NB4 (cell line): ENCODE measurements at regions not wholly inside any gene's neighbourhood (a gene's known extent, or its start where the extent isn't known, plus 50 kb on each side); places are given as distances from the start of the nearest gene placed in this dataset.

Experiments used
- MYC ChIP-seq: IDR thresholded peaks from 2 replicates; pipeline ENCODE4 v1.6.1; 2011; ENCODE audit warnings: low read depth, low read length
- POLR2A ChIP-seq: IDR thresholded peaks from 2 replicates; pipeline ENCODE4 v1.6.1; 2011; ENCODE audit warnings: mild to moderate bottlenecking; ENCODE audit not compliant: insufficient read length; ENCODE audit errors: extremely low read depth
- TF ChIP-seq, protein P1 (sequence below): IDR thresholded peaks from one replicate; pipeline ENCODE4 v1.5.1; 2012; ENCODE audit warnings: low read depth, low read length

DNA sequence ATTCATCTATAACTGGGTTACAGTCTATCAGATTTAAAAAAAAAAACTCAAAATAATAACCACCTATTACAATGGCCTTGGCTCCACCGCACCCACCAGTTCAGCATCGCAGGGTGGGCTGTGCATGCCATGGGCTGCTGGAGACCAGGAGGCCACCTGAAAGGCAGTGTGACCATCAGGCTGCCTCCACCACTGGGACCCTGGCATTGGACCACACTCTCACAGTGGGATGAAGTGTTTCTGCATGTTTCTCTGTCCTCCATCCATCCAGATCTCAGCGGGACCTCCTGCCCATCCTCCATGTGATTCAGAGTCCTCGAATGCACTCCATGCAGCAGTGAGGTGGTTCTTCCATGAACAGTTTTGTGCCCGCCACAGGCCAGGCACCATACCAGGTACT, 206.1 kb upstream of the CST7 start:
- TF ChIP-seq, protein P1, sequence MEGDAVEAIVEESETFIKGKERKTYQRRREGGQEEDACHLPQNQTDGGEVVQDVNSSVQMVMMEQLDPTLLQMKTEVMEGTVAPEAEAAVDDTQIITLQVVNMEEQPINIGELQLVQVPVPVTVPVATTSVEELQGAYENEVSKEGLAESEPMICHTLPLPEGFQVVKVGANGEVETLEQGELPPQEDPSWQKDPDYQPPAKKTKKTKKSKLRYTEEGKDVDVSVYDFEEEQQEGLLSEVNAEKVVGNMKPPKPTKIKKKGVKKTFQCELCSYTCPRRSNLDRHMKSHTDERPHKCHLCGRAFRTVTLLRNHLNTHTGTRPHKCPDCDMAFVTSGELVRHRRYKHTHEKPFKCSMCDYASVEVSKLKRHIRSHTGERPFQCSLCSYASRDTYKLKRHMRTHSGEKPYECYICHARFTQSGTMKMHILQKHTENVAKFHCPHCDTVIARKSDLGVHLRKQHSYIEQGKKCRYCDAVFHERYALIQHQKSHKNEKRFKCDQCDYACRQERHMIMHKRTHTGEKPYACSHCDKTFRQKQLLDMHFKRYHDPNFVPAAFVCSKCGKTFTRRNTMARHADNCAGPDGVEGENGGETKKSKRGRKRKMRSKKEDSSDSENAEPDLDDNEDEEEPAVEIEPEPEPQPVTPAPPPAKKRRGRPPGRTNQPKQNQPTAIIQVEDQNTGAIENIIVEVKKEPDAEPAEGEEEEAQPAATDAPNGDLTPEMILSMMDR = no peak
- TF ChIP-seq POLR2A = no peak
- no peak for TF ChIP-seq MYC
